Small intestine (tissue), 7 donors: ENCODE measurements at regions not wholly inside any gene's neighbourhood (a gene's known extent, or its start where the extent isn't known, plus 50 kb on each side); places are given as distances from the start of the nearest gene placed in this dataset.
A peak's percentile ranks its signal among the peaks of the same experiment; 100 is the strongest.

ENCODE experiments used
- DNase-seq, 2 donors: peaks; one replicate each; pipeline versions ENCODE4 v3.0.0 to v3.0.0-alpha.2; 2013
- FAIRE-seq: peaks from 2 replicates; lab custom pipeline; 2012; peaks lifted over from hg19 to GRCh38; lab: Jason Lieb, UNC
- H3K27ac ChIP-seq, 3 donors: one replicate each; pipeline ENCODE4 v1.5.1; 2013; ENCODE audit warnings: low read length in 2 of 3, mild to moderate bottlenecking in 2 of 3, control low read depth in 1 of 3, inconsistent platforms in 1 of 3, low read depth in 1 of 3, moderate library complexity in 1 of 3
- H3K27me3 ChIP-seq, 3 donors: one replicate each; pipeline ENCODE4 v1.6.1; 2013; ENCODE audit warnings: low read length in 3 of 3, inconsistent platforms in 1 of 3; ENCODE audit not compliant: control insufficient read depth in 3 of 3, insufficient read depth in 3 of 3
- H3K36me3 ChIP-seq, 3 donors: one replicate each; pipeline ENCODE4 v1.6.1; 2013; ENCODE audit warnings: low read length in 3 of 3, inconsistent platforms in 1 of 3, low read depth in 1 of 3, mild to moderate bottlenecking in 1 of 3, moderate library complexity in 1 of 3; ENCODE audit not compliant: control insufficient read depth in 3 of 3, insufficient read depth in 2 of 3
- H3K4me1 ChIP-seq, 3 donors: one replicate each; pipeline ENCODE4 v1.6.1; 2013; ENCODE audit warnings: low read length in 2 of 3, inconsistent platforms in 1 of 3, low read depth in 1 of 3, mild to moderate bottlenecking in 1 of 3, moderate library complexity in 1 of 3; ENCODE audit not compliant: control insufficient read depth in 3 of 3, insufficient read depth in 2 of 3
- H3K4me3 ChIP-seq, 3 donors: one replicate each; pipeline ENCODE4 v1.5.1; 2013; ENCODE audit warnings: low read length in 3 of 3, control low read depth in 1 of 3, inconsistent platforms in 1 of 3, low read depth in 1 of 3, mild to moderate bottlenecking in 1 of 3, moderate library complexity in 1 of 3
- H3K9me3 ChIP-seq, 2 donors: one replicate each; pipeline ENCODE4 v1.6.1; 2013; ENCODE audit warnings: low read depth in 1 of 2, low read length in 1 of 2; ENCODE audit not compliant: control insufficient read depth in 2 of 2, insufficient read depth in 1 of 2
- WGBS, 3 donors: extraction: QIAGEN DNeasy Blood & Tissue Kit; methylation state at CpG; one replicate each; pipeline ENCODE4 v1.1.7; 2013; 5-methylcytosine and 5-hydroxymethylcytosine counted together
- donor health status: healthy with polysubstance abuse.
- donor health status: control.
- donor health status: control.
- donor health status: Bipolar disorder and iron deficiency.
- donor health status: healthy.

GRCh38 chr4:129453524-129454200 lies 357.7 kb downstream of the C4orf33 start:
- Histone ChIP-seq H3K27ac (no peak overlapping the region), H3K36me3 (no peaks in the 10 kb centered on the region), H3K9me3 (no peaks in the 10 kb centered on the region), H3K27me3 (no peaks in the 10 kb centered on the region), H3K4me1 (no peaks in the 10 kb centered on the region), H3K4me3 (no peak overlapping the region)
- WGBS, 3 donors = 84 to 93% (median 90%) methylated on average over 4 of the region's 4 CpGs
- no peak for DNase-seq
- no peak for FAIRE-seq

GRCh38 chr4:129455482-129455881 lies 359.5 kb downstream of the C4orf33 start:
- H3K36me3 ChIP-seq = no peaks in the 10 kb centered on the region
- H3K4me3 ChIP-seq = no peak overlapping the region
- H3K27me3 ChIP-seq = no peaks in the 10 kb centered on the region
- H3K4me1 ChIP-seq = no peaks in the 10 kb centered on the region
- DNase-seq (no peak), FAIRE-seq (no peak)
- 71 to 91% (median 88%) methylated on average over 1 of the region's 1 CpG for WGBS, 3 donors
- H3K9me3 ChIP-seq = no peaks in the 10 kb centered on the region
- no peak overlapping the region for H3K27ac ChIP-seq

- Histone ChIP-seq H3K4me1 (no peaks in the 10 kb centered on the region), H3K4me3 (no peak overlapping the region), H3K27ac (no peak overlapping the region), H3K9me3 (no peaks in the 10 kb centered on the region), H3K36me3 (no peaks in the 10 kb centered on the region), H3K27me3 (no peaks in the 10 kb centered on the region)
- FAIRE-seq = no peak
- DNase-seq = no peak
- 87 to 93% (median 91%) methylated on average over 1 of the region's 1 CpG for WGBS, 3 donors
Measured at GRCh38 chr4:129468624-129469023, 372.7 kb downstream of the C4orf33 start.

- H3K9me3 ChIP-seq = peaks cover 0 to 14% of the 10 kb centered on the region in 2 donors
- WGBS, 3 donors = 72 to 84% (median 75%) methylated on average over 4 of the region's 4 CpGs
- no peaks in the 10 kb centered on the region for H3K4me1 ChIP-seq
- DNase-seq = no peak
- H3K27me3 ChIP-seq = no peaks in the 10 kb centered on the region
- H3K27ac ChIP-seq = no peak overlapping the region
- no peaks in the 10 kb centered on the region for H3K36me3 ChIP-seq
- no peak for FAIRE-seq
- no peak overlapping the region for H3K4me3 ChIP-seq
Measured at GRCh38 chr4:129474698-129475097, 378.7 kb downstream of the C4orf33 start.

- no peaks in the 10 kb centered on the region for H3K27me3 ChIP-seq
- DNase-seq = no peak
Measured at GRCh38 chr4:129481107-129481506, 385.2 kb downstream of the C4orf33 start.

GRCh38 chr4:129488427-129488826 lies 392.5 kb downstream of the C4orf33 start:
- H3K27ac ChIP-seq = no peak overlapping the region
- DNase-seq (no peak), FAIRE-seq (no peak)
- no peaks in the 10 kb centered on the region for H3K9me3 ChIP-seq
- no peaks in the 10 kb centered on the region for H3K27me3 ChIP-seq
- WGBS, 3 donors = 64 to 94% (median 89%) methylated on average over 1 of the region's 1 CpG
- H3K4me3 ChIP-seq = no peak overlapping the region
- no peaks in the 10 kb centered on the region for H3K36me3 ChIP-seq
- H3K4me1 ChIP-seq = no peaks in the 10 kb centered on the region

More at GRCh38 chr4:129481107-129481506, 385.2 kb downstream of the C4orf33 start:
- 74 to 83% (median 77%) methylated on average over 2 of the region's 2 CpGs for WGBS, 3 donors
- no peaks in the 10 kb centered on the region for H3K9me3 ChIP-seq
- no peak for FAIRE-seq
- H3K4me3 ChIP-seq = no peak overlapping the region
- no peak overlapping the region for H3K27ac ChIP-seq
- no peaks in the 10 kb centered on the region for H3K36me3 ChIP-seq
- H3K4me1 ChIP-seq = no peaks in the 10 kb centered on the region

GRCh38 chr4:129490516-129490915 lies 394.6 kb downstream of the C4orf33 start:
- Histone ChIP-seq H3K27ac (no peak overlapping the region), H3K36me3 (no peaks in the 10 kb centered on the region), H3K4me1 (no peaks in the 10 kb centered on the region), H3K9me3 (no peaks in the 10 kb centered on the region), H3K27me3 (no peaks in the 10 kb centered on the region), H3K4me3 (no peak overlapping the region)
- FAIRE-seq = no peak
- no peak for DNase-seq
- WGBS, 3 donors = 7 to 17% (median 14%) methylated on average over 1 of the region's 1 CpG

GRCh38 chr4:129498626-129499025 lies 402.7 kb downstream of the C4orf33 start:
- Histone ChIP-seq H3K9me3 (no peaks in the 10 kb centered on the region), H3K36me3 (no peaks in the 10 kb centered on the region), H3K4me3 (no peak overlapping the region), H3K4me1 (no peaks in the 10 kb centered on the region), H3K27me3 (no peaks in the 10 kb centered on the region), H3K27ac (no peak overlapping the region)
- whole genome bisulfite sequencing, 3 donors = 55 to 69% (median 67%) methylated on average over 1 of the region's 1 CpG
- FAIRE-seq (no peak), DNase-seq (no peak)

- no peaks in the 10 kb centered on the region for H3K36me3 ChIP-seq
- H3K4me1 ChIP-seq = no peaks in the 10 kb centered on the region
- no peak overlapping the region for H3K4me3 ChIP-seq
- DNase-seq (no peak), FAIRE-seq (peak; percentile 55)
- H3K27ac ChIP-seq = no peak overlapping the region
- H3K27me3 ChIP-seq = no peaks in the 10 kb centered on the region
- no peaks in the 10 kb centered on the region for H3K9me3 ChIP-seq
Measured at GRCh38 chr4:129514852-129515251, 418.9 kb downstream of the C4orf33 start.
